Activated CD4-positive, alpha-beta T cell treated with anti-CD3 and anti-CD28 coated beads, Interleukin-10, Interleukin-2, amounts not matched to agents 100 ng/mL and 50 ng/mL, durations not matched to agents 16 hours and 8 hours (primary cell): ENCODE measurements at regions not wholly inside any gene's neighbourhood (a gene's known extent, or its start where the extent isn't known, plus 50 kb on each side); places are given as distances from the start of the nearest gene placed in this dataset.
"Not testable (repeated sequence)": the region's sequence is repeated elsewhere in the genome, so short reads cannot be mapped to it uniquely, and the experiment has no call there.

Source experiments
- DNase-seq: peaks from one replicate; pipeline ENCODE4 v3.0.0-alpha.2; 2020

GRCh38 chr4:29966386-29966785 is 753.8 kb upstream of the PCDH7 start:
- no peak for DNase-seq

- no peak for DNase-seq
These were observed 749.5 kb upstream of the PCDH7 start for GRCh38 chr4:29970626-29971025.

- DNase-seq = no peak
These were observed 748.0 kb upstream of the PCDH7 start for GRCh38 chr4:29972121-29972520.

GRCh38 chr4:29983890-29984289 is 736.3 kb upstream of the PCDH7 start:
- no peak for DNase-seq

- DNase-seq = no peak
These were observed 718.5 kb upstream of the PCDH7 start for GRCh38 chr4:30001628-30002027.

- DNase-seq = no peak
These were observed 717.8 kb upstream of the PCDH7 start for GRCh38 chr4:30002341-30002740.

GRCh38 chr4:30005995-30006394 is 714.2 kb upstream of the PCDH7 start:
- DNase-seq = no peak

- DNase-seq = no peak
These were observed 695.6 kb upstream of the PCDH7 start for GRCh38 chr4:30024526-30024925.

GRCh38 chr4:30028826-30029225 is 691.3 kb upstream of the PCDH7 start:
- DNase-seq = no peak

GRCh38 chr4:30056016-30056766 is 664.0 kb upstream of the PCDH7 start:
- no peak for DNase-seq

- DNase-seq = no peak
These were observed 651.9 kb upstream of the PCDH7 start for GRCh38 chr4:30068234-30068633.

GRCh38 chr4:30073011-30073710 is 647.0 kb upstream of the PCDH7 start:
- no peak for DNase-seq

- DNase-seq = not testable (repeated sequence)
These were observed 627.6 kb upstream of the PCDH7 start for GRCh38 chr4:30092420-30093128.

- DNase-seq = no peak
These were observed 625.3 kb upstream of the PCDH7 start for GRCh38 chr4:30094887-30095286.

- DNase-seq = no peak
These were observed 616.7 kb upstream of the PCDH7 start for GRCh38 chr4:30103455-30103854.

GRCh38 chr4:30116401-30116800 is 603.8 kb upstream of the PCDH7 start:
- DNase-seq = no peak

GRCh38 chr4:30117433-30117832 is 602.7 kb upstream of the PCDH7 start:
- no peak for DNase-seq

GRCh38 chr4:30122711-30123110 is 597.5 kb upstream of the PCDH7 start:
- DNase-seq = no peak

GRCh38 chr4:30124621-30125020 is 595.5 kb upstream of the PCDH7 start:
- not testable (repeated sequence) for DNase-seq

GRCh38 chr4:30125868-30126267 is 594.3 kb upstream of the PCDH7 start:
- DNase-seq = no peak

- DNase-seq = no peak
These were observed 593.8 kb upstream of the PCDH7 start for GRCh38 chr4:30126351-30126750.

- DNase-seq = not testable (repeated sequence)
These were observed 571.3 kb upstream of the PCDH7 start for GRCh38 chr4:30148828-30149227.

GRCh38 chr4:30149539-30149938 is 570.6 kb upstream of the PCDH7 start:
- not testable (repeated sequence) for DNase-seq

GRCh38 chr4:30153427-30153826 is 566.7 kb upstream of the PCDH7 start:
- no peak for DNase-seq
